ENCODE measurements at regions not wholly inside any gene's neighbourhood (a gene's known extent, or its start where the extent isn't known, plus 50 kb on each side); places are given as distances from the start of the nearest gene placed in this dataset.

DNA sequence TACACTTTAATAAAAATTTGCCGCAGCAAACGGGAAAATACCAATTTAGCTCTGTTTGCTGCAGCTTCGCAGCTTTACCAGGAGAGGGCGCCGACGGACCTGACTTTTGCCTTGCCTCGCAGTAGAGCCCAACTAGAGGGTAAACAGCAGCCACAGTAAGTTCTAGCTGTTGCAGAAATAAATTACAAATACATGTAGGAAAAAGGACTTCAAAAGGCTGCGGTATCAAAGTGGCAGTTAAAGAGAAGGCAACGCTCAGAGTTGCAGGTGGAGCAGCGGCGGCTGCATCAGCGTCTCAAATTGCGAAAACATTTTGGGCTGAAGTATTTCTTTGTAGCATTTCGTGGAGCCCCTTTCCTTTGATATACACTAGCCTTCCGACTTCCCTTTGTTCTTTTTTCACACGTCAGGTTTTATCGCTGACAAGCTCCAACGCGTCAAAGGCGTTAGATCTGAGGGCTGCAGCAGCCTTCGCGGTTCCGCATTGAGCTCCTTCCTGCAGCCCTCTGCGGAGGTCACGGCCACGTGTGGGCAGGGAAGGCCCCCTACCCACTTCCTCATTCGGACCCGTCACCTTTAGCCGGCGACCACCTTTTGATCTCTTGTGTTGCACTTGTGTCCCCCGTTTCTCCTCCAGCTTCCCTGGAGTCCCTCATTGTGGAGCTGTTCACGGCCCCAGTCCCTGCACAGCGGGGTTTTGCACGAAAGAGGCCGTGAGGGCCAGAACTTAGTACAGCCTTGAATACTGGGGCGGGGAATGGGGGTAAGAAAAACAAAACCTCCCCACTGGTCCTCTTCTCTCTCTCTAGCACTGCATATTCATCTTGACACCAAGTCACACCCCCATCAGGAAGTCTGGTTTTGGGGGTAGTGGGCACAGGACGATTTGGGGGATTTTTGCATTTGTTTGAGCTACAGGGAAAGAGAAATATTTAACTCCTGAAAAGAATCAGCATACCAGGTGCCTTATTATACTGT is 72.8 kb downstream of the S1PR1 start:
- peaks cover 0 to 1% of the 10 kb centered on the region in 2 experiments for H3K27me3 ChIP-seq (ENCODE audit: control insufficient read depth in 2 of 2, insufficient read depth in 2 of 2, low read length in 2 of 2)
- intact Hi-C loops (cut with micrococcal nuclease): loop anchor here (1.0 to 10.0 kb wide), 4 partner anchors 48 to 715 kb away; no protein-coding TSS in a partner anchor
- H4K20me1 ChIP-seq (replicated peaks; ENCODE audit: control insufficient read depth, extremely low read depth, insufficient read depth, low read length): no peaks in the 10 kb centered on the region
- no peaks in the 10 kb centered on the region for H3K9me3 ChIP-seq (replicated peaks; ENCODE audit: control insufficient read depth, insufficient read depth, low read length)
- dilution Hi-C loops (cut with MboI; ENCODE audit: extremely low pct_ligation_motif_present, low sequenced_read_pairs): loop anchor here (25.0 kb wide), 1 partner anchor 397 kb away; no protein-coding TSS in a partner anchor
- no peak overlapping the region for H3K27ac ChIP-seq (ENCODE audit: insufficient read depth, low read depth, low read length)
- H3K79me2 ChIP-seq (ENCODE audit: control insufficient read depth, insufficient read depth, low read length): no peaks in the 10 kb centered on the region
- peak; percentile 92 for FAIRE-seq
- H3K9ac ChIP-seq (replicated peaks; ENCODE audit: extremely low read depth, insufficient read depth, low read length): peak overlapping the region; percentile 45
- H3K4me1 ChIP-seq (ENCODE audit: control insufficient read depth, extremely low read depth, insufficient read depth, low read length): peaks cover 6% of the 10 kb centered on the region
- H3K4me3 ChIP-seq (replicated peaks in 1 of 3; ENCODE audit: insufficient read depth in 1 of 3, low read depth in 1 of 3, low read length in 3 of 3): peak overlapping the region in 2 of 3 experiments; percentile 27 to 63
- peak overlapping the region; percentile 86 for H3K4me2 ChIP-seq (ENCODE audit: insufficient read depth, low read length)
- peak; percentile 79 for DNase-seq (ENCODE audit: low read depth, low spot score)
- no peaks in the 10 kb centered on the region for H3K36me3 ChIP-seq (ENCODE audit: control insufficient read depth in 2 of 2, extremely low read depth in 1 of 2, insufficient read depth in 2 of 2, low read length in 2 of 2)
- H3K9me1 ChIP-seq (replicated peaks; ENCODE audit: control insufficient read depth, extremely low read depth, insufficient read depth, low read length): no peaks in the 10 kb centered on the region
- H2AFZ ChIP-seq (ENCODE audit: low read depth, low read length): peak overlapping the region; percentile 94
- ChIA-PET POLR2A (interaction anchor here (0.5 to 0.9 kb wide), 2 partner anchors 16 to 71 kb away, joined by 3 to 5 read pairs; no protein-coding TSS in a partner anchor), CTCF (interaction anchor here (0.6 to 6.4 kb wide), 70 partner anchors 8 to 441 kb away, joined by 3 to 265 read pairs (median 5); partner anchors contain the start of gene S1PR1)
- TF ChIP-seq MYC (IDR thresholded peaks at IDR 0.05; ENCODE audit: low read depth, low read length) (no peak), POLR2AphosphoS5 (IDR thresholded peaks at IDR 0.05; ENCODE audit: insufficient read depth, low read depth, low read length) (no peak), FOS (IDR thresholded peaks at IDR 0.05; ENCODE audit: borderline replicate concordance, insufficient read depth, low read length) (no peak), CTCF (IDR thresholded peaks at IDR 0.05; ENCODE audit: extremely low read depth in 1 of 2, insufficient read depth in 1 of 2, low read depth in 1 of 2, low read length in 2 of 2) (peak; percentile 87 to 90)
- no TSS peak for BruUV-seq (replicated peaks)
